Keratinocyte (primary cell): ENCODE measurements at regions not wholly inside any gene's neighbourhood (a gene's known extent, or its start where the extent isn't known, plus 50 kb on each side); places are given as distances from the start of the nearest gene placed in this dataset.

Experiments
- CTCF ChIP-seq, 3 experiments: IDR thresholded peaks in 1 of 3; conservative IDR thresholded peaks in 1 of 3; optimal IDR thresholded peaks in 1 of 3; 2 replicates in 2 of 3; 3 replicates in 1 of 3; pipeline versions ENCODE3 to v1.5.1; 2011; ENCODE audit warnings: low read length in 3 of 3, mild to moderate bottlenecking in 3 of 3, moderate library complexity in 2 of 3, control low read depth in 1 of 3, inconsistent platforms in 1 of 3; ENCODE audit not compliant: insufficient read depth in 2 of 3; ENCODE audit errors: extremely low read depth in 1 of 3
- EZH2 ChIP-seq: IDR thresholded peaks from one replicate; pipeline ENCODE4 v1.6.1; 2012; ENCODE audit warnings: inconsistent platforms, mild to moderate bottlenecking, low read length, moderate library complexity

- TF ChIP-seq CTCF (optimal IDR thresholded peaks at IDR 0.05 in 1 of 3, IDR thresholded peaks at IDR 0.05 in 1 of 3, conservative IDR thresholded peaks at IDR 0.05 in 1 of 3; ENCODE audit: extremely low read depth in 1 of 3, insufficient read depth in 2 of 3, low read length in 3 of 3) (no peak), EZH2 (no peak)
Observed at GRCh38 chr3:106348139-106348690, 479.4 kb upstream of the CBLB start.
